ENCODE measurements at regions not wholly inside any gene's neighbourhood (a gene's known extent, or its start where the extent isn't known, plus 50 kb on each side); places are given as distances from the start of the nearest gene placed in this dataset.

- ATAC-seq (no peak), DNase-seq (no peak)
- Histone ChIP-seq H3K4me3 (ENCODE audit: low read length) (no peak overlapping the region), H3K27me3 (ENCODE audit: control insufficient read depth, insufficient read depth, low read length) (no peaks in the 10 kb centered on the region), H3K27ac (ENCODE audit: low read length) (no peak overlapping the region), H3K4me1 (ENCODE audit: control insufficient read depth, insufficient read depth, low read length) (no peaks in the 10 kb centered on the region), H3K36me3 (ENCODE audit: control insufficient read depth, insufficient read depth, low read length) (no peaks in the 10 kb centered on the region), H3K9me3 (ENCODE audit: control insufficient read depth, insufficient read depth, low read length) (no peaks in the 10 kb centered on the region)
- WGBS (ENCODE audit: insufficient coverage), result 88% methylated on average over 34 of the region's 34 CpGs
- H3K36me3 Mint-ChIP-seq, result no peaks in the 10 kb centered on the region
- H3K4me1 Mint-ChIP-seq, result no peaks in the 10 kb centered on the region
- intact Hi-C loops (cut with micrococcal nuclease), result no loop called here
- no peak overlapping the region for H3K4me3 Mint-ChIP-seq
- peaks cover 19 to 31% of the 10 kb centered on the region in 2 donors for H3K27me3 Mint-ChIP-seq (ENCODE audit: low read depth in 2 of 2)
- H3K27ac Mint-ChIP-seq, result no peak overlapping the region
- no peaks in the 10 kb centered on the region for H3K9me3 Mint-ChIP-seq
- TF ChIP-seq, protein P1, sequence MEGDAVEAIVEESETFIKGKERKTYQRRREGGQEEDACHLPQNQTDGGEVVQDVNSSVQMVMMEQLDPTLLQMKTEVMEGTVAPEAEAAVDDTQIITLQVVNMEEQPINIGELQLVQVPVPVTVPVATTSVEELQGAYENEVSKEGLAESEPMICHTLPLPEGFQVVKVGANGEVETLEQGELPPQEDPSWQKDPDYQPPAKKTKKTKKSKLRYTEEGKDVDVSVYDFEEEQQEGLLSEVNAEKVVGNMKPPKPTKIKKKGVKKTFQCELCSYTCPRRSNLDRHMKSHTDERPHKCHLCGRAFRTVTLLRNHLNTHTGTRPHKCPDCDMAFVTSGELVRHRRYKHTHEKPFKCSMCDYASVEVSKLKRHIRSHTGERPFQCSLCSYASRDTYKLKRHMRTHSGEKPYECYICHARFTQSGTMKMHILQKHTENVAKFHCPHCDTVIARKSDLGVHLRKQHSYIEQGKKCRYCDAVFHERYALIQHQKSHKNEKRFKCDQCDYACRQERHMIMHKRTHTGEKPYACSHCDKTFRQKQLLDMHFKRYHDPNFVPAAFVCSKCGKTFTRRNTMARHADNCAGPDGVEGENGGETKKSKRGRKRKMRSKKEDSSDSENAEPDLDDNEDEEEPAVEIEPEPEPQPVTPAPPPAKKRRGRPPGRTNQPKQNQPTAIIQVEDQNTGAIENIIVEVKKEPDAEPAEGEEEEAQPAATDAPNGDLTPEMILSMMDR (IDR thresholded peaks at IDR 0.05), result no peak
These were observed 57.5 kb downstream of the ADRA2C start for GRCh38 chr4:3823496-3824341.

GRCh38 chr4:3824521-3825270 lies 58.5 kb downstream of the ADRA2C start:
- ATAC-seq (no peak), DNase-seq (no peak)
- Mint-ChIP-seq H3K9me3 (no peaks in the 10 kb centered on the region), H3K4me1 (no peaks in the 10 kb centered on the region), H3K27me3 (ENCODE audit: low read depth in 2 of 2) (peaks cover 9 to 29% of the 10 kb centered on the region in 2 donors), H3K27ac (no peak overlapping the region), H3K4me3 (no peak overlapping the region), H3K36me3 (no peaks in the 10 kb centered on the region)
- H3K36me3 ChIP-seq (ENCODE audit: control insufficient read depth, insufficient read depth, low read length), result no peaks in the 10 kb centered on the region
- TF ChIP-seq, protein P1 (IDR thresholded peaks at IDR 0.05), result no peak
- H3K27ac ChIP-seq (ENCODE audit: low read length), result no peak overlapping the region
- intact Hi-C loops (cut with micrococcal nuclease), result no loop called here
- H3K4me1 ChIP-seq (ENCODE audit: control insufficient read depth, insufficient read depth, low read length), result no peaks in the 10 kb centered on the region
- no peaks in the 10 kb centered on the region for H3K27me3 ChIP-seq (ENCODE audit: control insufficient read depth, insufficient read depth, low read length)
- H3K9me3 ChIP-seq (ENCODE audit: control insufficient read depth, insufficient read depth, low read length), result no peaks in the 10 kb centered on the region
- 87% methylated on average over 19 of the region's 19 CpGs for WGBS (ENCODE audit: insufficient coverage)
- H3K4me3 ChIP-seq (ENCODE audit: low read length), result no peak overlapping the region

GRCh38 chr4:3825530-3825929 lies 59.3 kb downstream of the ADRA2C start:
- H3K27ac ChIP-seq (ENCODE audit: low read length), result no peak overlapping the region
- no peaks in the 10 kb centered on the region for H3K9me3 ChIP-seq (ENCODE audit: control insufficient read depth, insufficient read depth, low read length)
- intact Hi-C loops (cut with micrococcal nuclease), result no loop called here
- ATAC-seq (no peak), DNase-seq (no peak)
- H3K4me3 ChIP-seq (ENCODE audit: low read length), result no peak overlapping the region
- Mint-ChIP-seq H3K27me3 (ENCODE audit: low read depth in 2 of 2) (peaks cover 7 to 36% of the 10 kb centered on the region in 2 donors), H3K27ac (no peak overlapping the region), H3K4me1 (no peaks in the 10 kb centered on the region), H3K9me3 (no peaks in the 10 kb centered on the region), H3K36me3 (no peaks in the 10 kb centered on the region), H3K4me3 (no peak overlapping the region)
- WGBS (ENCODE audit: insufficient coverage), result 91% methylated on average over 11 of the region's 11 CpGs
- H3K36me3 ChIP-seq (ENCODE audit: control insufficient read depth, insufficient read depth, low read length), result no peaks in the 10 kb centered on the region
- no peaks in the 10 kb centered on the region for H3K27me3 ChIP-seq (ENCODE audit: control insufficient read depth, insufficient read depth, low read length)
- TF ChIP-seq, protein P1 (IDR thresholded peaks at IDR 0.05), result no peak
- no peaks in the 10 kb centered on the region for H3K4me1 ChIP-seq (ENCODE audit: control insufficient read depth, insufficient read depth, low read length)
